GM04504 (cell line): ENCODE measurements at regions not wholly inside any gene's neighbourhood (a gene's known extent, or its start where the extent isn't known, plus 50 kb on each side); places are given as distances from the start of the nearest gene placed in this dataset.
"Not testable (repeated sequence)": the region's sequence is repeated elsewhere in the genome, so short reads cannot be mapped to it uniquely, and the experiment has no call there.

ENCODE experiments used
- DNase-seq: peaks from one replicate; pipeline ENCODE4 v3.0.0-alpha.2; 2012; ENCODE audit warnings: low read depth

GRCh38 chr5:102617191-102618187 is 118.7 kb upstream of the SLCO6A1 start:
- DNase-seq, result peak; percentile 58

GRCh38 chr5:102622262-102622661 is 123.5 kb upstream of the SLCO6A1 start:
- no peak for DNase-seq

GRCh38 chr5:102623329-102624065 is 124.7 kb upstream of the SLCO6A1 start:
- DNase-seq, result no peak

- DNase-seq, result no peak
Measured at GRCh38 chr5:102624405-102624804, 125.6 kb upstream of the SLCO6A1 start.

- DNase-seq, result no peak
Measured at GRCh38 chr5:102625468-102625867, 126.7 kb upstream of the SLCO6A1 start.

- no peak for DNase-seq
Measured at GRCh38 chr5:102625928-102626327, 127.1 kb upstream of the SLCO6A1 start.

- DNase-seq, result no peak
Measured at GRCh38 chr5:102627315-102627714, 127.8 kb upstream of the PAM start.

GRCh38 chr5:102628441-102629175 is 126.5 kb upstream of the PAM start:
- DNase-seq, result peak; percentile 55

- DNase-seq, result no peak
Measured at GRCh38 chr5:102629827-102630605, 125.1 kb upstream of the PAM start.

GRCh38 chr5:102635399-102635798 is 119.7 kb upstream of the PAM start:
- DNase-seq, result not testable (repeated sequence)

- no peak for DNase-seq
Measured at GRCh38 chr5:102638316-102638715, 116.8 kb upstream of the PAM start.

GRCh38 chr5:102638912-102639652 is 116.0 kb upstream of the PAM start:
- DNase-seq, result no peak

- DNase-seq, result no peak
Measured at GRCh38 chr5:102649731-102650130, 105.4 kb upstream of the PAM start.

- no peak for DNase-seq
Measured at GRCh38 chr5:102651466-102651865, 103.6 kb upstream of the PAM start.

GRCh38 chr5:102654559-102655349 is 100.4 kb upstream of the PAM start:
- no peak for DNase-seq

- no peak for DNase-seq
Measured at GRCh38 chr5:102659151-102659550, 96.0 kb upstream of the PAM start.

GRCh38 chr5:102660111-102660510 is 95.0 kb upstream of the PAM start:
- no peak for DNase-seq

- DNase-seq, result peak; percentile 43
Measured at GRCh38 chr5:102663749-102664530, 91.2 kb upstream of the PAM start.
